GM23338 (cell line): ENCODE measurements at regions not wholly inside any gene's neighbourhood (a gene's known extent, or its start where the extent isn't known, plus 50 kb on each side); places are given as distances from the start of the nearest gene placed in this dataset.

ENCODE experiments used
- ATAC-seq: fragments of 200-7000 bp; cut with Tn5 transposase; 3 replicates; pipeline ENCODE4 v1.9.1; 2020
- DNase-seq: peaks from one replicate; pipeline ENCODE4 v3.0.0-alpha.2; 2015; ENCODE audit warnings: low spot score
- H2AFZ ChIP-seq: fragments of 200-600 bp; sonication (generic); 2 replicates; pipeline ENCODE4 v1.8.0; 2016; ENCODE audit warnings: antibody characterized with exemption, mild to moderate bottlenecking, moderate library complexity
- H3F3A ChIP-seq: fragments of 200-600 bp; sonication (generic); replicated peaks from 2 replicates; pipeline ENCODE4 v1.8.0; 2017; ENCODE audit warnings: antibody characterized with exemption, mixed run types, low read depth
- H3K27ac ChIP-seq: fragments of 200-600 bp; sonication (generic); 2 replicates; pipeline ENCODE4 v1.6.1; 2016; ENCODE audit warnings: low read depth
- H3K27me3 ChIP-seq: fragments of 200-600 bp; sonication (generic); 2 replicates; pipeline ENCODE4 v1.8.0; 2016; ENCODE audit warnings: mild to moderate bottlenecking, mixed run types, moderate library complexity; ENCODE audit not compliant: insufficient read depth
- H3K36me3 ChIP-seq: fragments of 200-600 bp; sonication (generic); 2 replicates; pipeline ENCODE4 v1.8.0; 2016; ENCODE audit warnings: mild to moderate bottlenecking; ENCODE audit not compliant: insufficient read depth
- H3K4me1 ChIP-seq: fragments of 200-600 bp; sonication (generic); 2 replicates; pipeline ENCODE4 v1.8.0; 2016; ENCODE audit warnings: mild to moderate bottlenecking, moderate library complexity; ENCODE audit not compliant: insufficient read depth
- H3K4me2 ChIP-seq: fragments of 200-600 bp; sonication (generic); 2 replicates; pipeline ENCODE4 v1.7.1; 2017; ENCODE audit warnings: mixed run types
- H3K4me3 ChIP-seq: fragments of 200-600 bp; sonication (generic); 2 replicates; pipeline ENCODE4 v1.6.1; 2016; ENCODE audit warnings: mixed run types
- H3K79me2 ChIP-seq: fragments of 200-600 bp; sonication (generic); replicated peaks from 2 replicates; pipeline ENCODE4 v1.8.0; 2017; ENCODE audit warnings: mild to moderate bottlenecking; ENCODE audit not compliant: insufficient read depth
- H3K9me2 ChIP-seq: fragments of 200-600 bp; sonication (generic); 2 replicates; pipeline ENCODE4 v1.8.0; 2017; ENCODE audit not compliant: insufficient read depth
- H4K20me1 ChIP-seq: fragments of 200-600 bp; sonication (generic); replicated peaks from 2 replicates; pipeline ENCODE4 v1.8.0; 2017; ENCODE audit warnings: mild to moderate bottlenecking; ENCODE audit not compliant: insufficient read depth
- H3K27ac Mint-ChIP-seq: 2 replicates; pipeline ENCODE4 v1.8.0; 2020; ENCODE audit warnings: inconsistent platforms, mild to moderate bottlenecking, moderate library complexity, mixed read lengths
- H3K27me3 Mint-ChIP-seq: 3 replicates; pipeline ENCODE4 v1.8.0; 2022; ENCODE audit warnings: low read depth, mild to moderate bottlenecking, moderate library complexity, mixed read lengths, inconsistent platforms; ENCODE audit not compliant: insufficient read depth, poor library complexity
- H3K36me3 Mint-ChIP-seq: 3 replicates; pipeline ENCODE4 v1.8.0; 2021; ENCODE audit warnings: low read depth, mild to moderate bottlenecking, inconsistent platforms, moderate library complexity, mixed read lengths
- H3K4me1 Mint-ChIP-seq: 3 replicates; pipeline ENCODE4 v1.8.0; 2020; ENCODE audit warnings: mild to moderate bottlenecking, inconsistent platforms, mixed read lengths
- H3K4me3 Mint-ChIP-seq: 3 replicates; pipeline ENCODE4 v1.8.0; 2021; ENCODE audit warnings: moderate library complexity, mild to moderate bottlenecking, inconsistent platforms, mixed read lengths
- H3K9me3 Mint-ChIP-seq: 3 replicates; pipeline ENCODE4 v1.8.0; 2020; ENCODE audit warnings: moderate library complexity, mild to moderate bottlenecking, inconsistent platforms, mixed read lengths
- ETS1 ChIP-seq: IDR thresholded peaks from 2 replicates; pipeline ENCODE4 v1.6.1; 2016; ENCODE audit warnings: antibody characterized with exemption
- JUNB ChIP-seq: IDR thresholded peaks from one replicate; pipeline ENCODE4 v1.6.1; 2016; ENCODE audit warnings: antibody characterized with exemption; ENCODE audit not compliant: unreplicated experiment
- NANOG ChIP-seq: IDR thresholded peaks from 2 replicates; pipeline ENCODE4 v1.6.1; 2016; ENCODE audit warnings: antibody characterized with exemption, borderline replicate concordance
- STAT1 ChIP-seq: IDR thresholded peaks from one replicate; pipeline ENCODE4 v1.6.1; 2016; ENCODE audit warnings: antibody characterized with exemption; ENCODE audit not compliant: unreplicated experiment
- ZNF462 ChIP-seq: fragments of 250-450 bp; sonication (Bioruptor Pico); IDR thresholded peaks from 2 replicates; pipeline ENCODE4 v1.5.0; 2020; ENCODE audit warnings: mild to moderate bottlenecking, moderate library complexity

GRCh38 chr20:63084563-63084927, 77.8 kb upstream of the BHLHE23 start:
- no peak for ATAC-seq

GRCh38 chr20:63083831-63084562, 77.2 kb upstream of the BHLHE23 start:
- Histone ChIP-seq H3K27me3 (no peaks in the 10 kb centered on the region), H3K27ac (no peak overlapping the region)
- H3K4me3 Mint-ChIP-seq, result no peak overlapping the region

More at GRCh38 chr20:63084563-63084927, 77.8 kb upstream of the BHLHE23 start:
- Mint-ChIP-seq H3K4me3 (no peak overlapping the region), H3K9me3 (peaks cover under 1% of the 10 kb centered on the region; the same call in 2 of the 3 replicates), H3K27ac (no peak overlapping the region), H3K36me3 (no peaks in the 10 kb centered on the region), H3K27me3 (peaks cover 23% of the 10 kb centered on the region), H3K4me1 (peaks cover 6% of the 10 kb centered on the region; the same call in 1 of the 3 replicates)
- Histone ChIP-seq H3K27ac (no peak overlapping the region), H3F3A (no peaks in the 10 kb centered on the region), H3K79me2 (no peaks in the 10 kb centered on the region), H3K9me2 (no peaks in the 10 kb centered on the region), H3K4me2 (no peak overlapping the region), H3K4me3 (no peak overlapping the region), H4K20me1 (no peaks in the 10 kb centered on the region), H3K27me3 (no peaks in the 10 kb centered on the region), H3K4me1 (no peaks in the 10 kb centered on the region; the same call in 1 of the 2 replicates), H3K36me3 (no peaks in the 10 kb centered on the region), H2AFZ (no peak overlapping the region)
- DNase-seq, result no peak
- no peak for TF ChIP-seq NANOG

More at GRCh38 chr20:63083831-63084562, 77.2 kb upstream of the BHLHE23 start:
- Histone ChIP-seq H3K79me2 (no peaks in the 10 kb centered on the region), H3K4me3 (no peak overlapping the region), H3K4me2 (no peak overlapping the region), H4K20me1 (no peaks in the 10 kb centered on the region), H3K4me1 (no peaks in the 10 kb centered on the region; the same call in 1 of the 2 replicates), H2AFZ (no peak overlapping the region), H3F3A (no peaks in the 10 kb centered on the region), H3K9me2 (no peaks in the 10 kb centered on the region), H3K36me3 (no peaks in the 10 kb centered on the region)
- no peaks in the 10 kb centered on the region for H3K36me3 Mint-ChIP-seq
- DNase-seq (no peak), ATAC-seq (no peak)
- H3K27me3 Mint-ChIP-seq, result peaks cover 23% of the 10 kb centered on the region
- no peak for TF ChIP-seq ZNF462 (CRISPR knock-in tag)
- no peak for TF ChIP-seq JUNB
- TF ChIP-seq ETS1, result no peak
- no peak for TF ChIP-seq STAT1
- peaks cover 6% of the 10 kb centered on the region; the same call in 1 of the 3 replicates for H3K4me1 Mint-ChIP-seq
- H3K27ac Mint-ChIP-seq, result no peak overlapping the region
- peaks cover 4% of the 10 kb centered on the region; the same call in 2 of the 3 replicates for H3K9me3 Mint-ChIP-seq
